ENCODE measurements at regions not wholly inside any gene's neighbourhood (a gene's known extent, or its start where the extent isn't known, plus 50 kb on each side); places are given as distances from the start of the nearest gene placed in this dataset.

DNA sequence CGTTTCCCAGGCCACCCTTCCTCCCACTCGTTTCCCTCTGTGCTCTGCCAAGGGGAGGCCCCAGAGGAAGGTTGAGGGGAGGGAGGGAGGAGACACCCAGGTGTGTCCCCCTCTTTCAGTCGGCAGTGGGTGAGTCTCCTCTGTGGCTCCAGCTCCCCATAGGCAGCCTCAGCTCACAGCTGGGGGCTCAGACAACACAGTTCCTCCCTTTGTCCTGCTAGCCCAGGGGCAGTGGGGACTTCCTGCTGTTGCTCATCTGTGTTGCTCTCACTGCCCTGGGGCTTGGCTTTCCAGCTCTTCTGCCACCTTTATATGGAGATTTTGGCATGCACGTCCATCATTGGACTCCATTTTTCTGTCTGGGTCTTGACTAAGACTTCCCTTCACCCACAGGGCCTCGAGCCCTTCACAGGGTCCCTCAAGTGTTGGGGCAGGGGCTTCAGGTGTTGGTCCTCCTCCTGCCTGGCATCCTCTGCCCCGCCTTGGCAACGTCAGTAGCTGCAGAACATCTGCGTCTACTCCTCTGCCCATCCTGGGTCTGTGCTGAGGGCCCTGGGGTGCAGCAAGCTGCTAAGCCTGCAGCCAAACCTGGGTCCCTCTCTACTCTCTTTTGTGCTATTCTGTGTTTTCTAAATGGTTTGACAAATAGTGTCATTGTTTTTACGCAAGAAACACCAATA lies 190.6 kb upstream of the PMEPA1 start:
- TF ChIP-seq CTCF (IDR thresholded peaks at IDR 0.05; ENCODE audit: low read depth, low read length) (no peak), EZH2phosphoT487 (IDR thresholded peaks at IDR 0.05; ENCODE audit: low read depth) (no peak)
